CD14-positive monocyte (primary cell): ENCODE measurements at regions not wholly inside any gene's neighbourhood (a gene's known extent, or its start where the extent isn't known, plus 50 kb on each side); places are given as distances from the start of the nearest gene placed in this dataset.

Experiments
- DNase-seq, 3 donors: peaks; one replicate each; pipeline ENCODE4 v3.0.0-alpha.2; 2011 to 2022
- H2AFZ ChIP-seq: 2 replicates; pipeline ENCODE4 v1.6.0; 2012; ENCODE audit warnings: mild to moderate bottlenecking, low read depth, low read length, inconsistent platforms; ENCODE audit not compliant: insufficient read depth, poor library complexity, severe bottlenecking
- H3K27ac ChIP-seq, 2 donors: 1 replicate in 1 of 2; 2 replicates in 1 of 2; pipeline ENCODE4 v1.5.1; 2012 to 2013; ENCODE audit warnings: low read length in 2 of 2, control low read depth in 1 of 2, inconsistent platforms in 1 of 2, low read depth in 1 of 2, mild to moderate bottlenecking in 1 of 2
- H3K27me3 ChIP-seq, 2 donors: one replicate each; pipeline versions ENCODE4 v1.6.0 to v1.6.1; 2011 to 2013; ENCODE audit warnings: low read length in 2 of 2; ENCODE audit not compliant: control insufficient read depth in 2 of 2, insufficient read depth in 2 of 2
- H3K36me3 ChIP-seq, 2 donors: replicated peaks in 1 of 2; 1 replicate in 1 of 2; 2 replicates in 1 of 2; pipeline versions ENCODE4 v1.5.1 to v1.6.1; 2012 to 2013; ENCODE audit warnings: low read length in 2 of 2, control low read depth in 1 of 2, inconsistent platforms in 1 of 2, mild to moderate bottlenecking in 1 of 2; ENCODE audit not compliant: insufficient read depth in 2 of 2, control insufficient read depth in 1 of 2
- H3K4me1 ChIP-seq, 2 donors: 1 replicate in 1 of 2; 2 replicates in 1 of 2; pipeline versions ENCODE4 v1.5.1 to v1.6.1; 2012 to 2013; ENCODE audit warnings: low read length in 2 of 2, control low read depth in 1 of 2, inconsistent platforms in 1 of 2, mild to moderate bottlenecking in 1 of 2, moderate library complexity in 1 of 2; ENCODE audit not compliant: insufficient read depth in 2 of 2, control insufficient read depth in 1 of 2
- H3K4me2 ChIP-seq: replicated peaks from 2 replicates; pipeline ENCODE3; 2012; ENCODE audit warnings: low read length, moderate library complexity, mild to moderate bottlenecking; ENCODE audit not compliant: poor library complexity, severe bottlenecking; ENCODE audit errors: extremely low read depth
- H3K4me3 ChIP-seq, 3 experiments: fragments of 200-600 bp in 1 of 3; sonication (generic) in 1 of 3; replicated peaks in 1 of 3; 1 replicate in 2 of 3; 2 replicates in 1 of 3; pipeline ENCODE4 v1.5.1; 2011 to 2013; ENCODE audit warnings: low read length in 3 of 3, mild to moderate bottlenecking in 3 of 3, control low read depth in 2 of 3, low read depth in 2 of 3, inconsistent platforms in 1 of 3, moderate library complexity in 1 of 3
- H3K79me2 ChIP-seq: 2 replicates; pipeline ENCODE4 v1.6.0; 2012; ENCODE audit warnings: mild to moderate bottlenecking, control low read depth, inconsistent platforms, low read length, moderate library complexity; ENCODE audit not compliant: insufficient read depth
- H3K9ac ChIP-seq: 2 replicates; pipeline ENCODE4 v1.6.0; 2017; ENCODE audit warnings: low read length, mild to moderate bottlenecking; ENCODE audit not compliant: insufficient read depth, poor library complexity, severe bottlenecking
- H3K9me3 ChIP-seq, 2 donors: replicated peaks in 1 of 2; 1 replicate in 1 of 2; 2 replicates in 1 of 2; pipeline versions ENCODE4 v1.5.1 to v1.6.1; 2012 to 2013; ENCODE audit warnings: low read length in 2 of 2, control low read depth in 1 of 2; ENCODE audit not compliant: control insufficient read depth in 1 of 2, insufficient read depth in 1 of 2
- H4K20me1 ChIP-seq: 2 replicates; pipeline ENCODE4 v1.6.0; 2012; ENCODE audit warnings: mild to moderate bottlenecking, low read length, control low read depth, moderate library complexity; ENCODE audit not compliant: insufficient read depth
- H3K27ac Mint-ChIP-seq, 7 donors: one replicate each; pipeline ENCODE4 v1.8.0; 2020; ENCODE audit warnings: mild to moderate bottlenecking in 7 of 7, mixed read lengths in 7 of 7, moderate library complexity in 6 of 7, inconsistent platforms in 2 of 7
- H3K27me3 Mint-ChIP-seq, 3 donors: one replicate each; pipeline ENCODE4 v1.8.0; 2021 to 2022; ENCODE audit warnings: low read depth in 3 of 3, mild to moderate bottlenecking in 3 of 3, mixed read lengths in 3 of 3, moderate library complexity in 3 of 3, inconsistent platforms in 1 of 3
- H3K36me3 Mint-ChIP-seq, 2 donors: one replicate each; pipeline ENCODE4 v1.8.0; 2020; ENCODE audit warnings: mixed read lengths in 2 of 2, inconsistent platforms in 1 of 2, mild to moderate bottlenecking in 1 of 2
- H3K4me1 Mint-ChIP-seq: one replicate; pipeline ENCODE4 v1.8.0; 2020; ENCODE audit warnings: mild to moderate bottlenecking, mixed read lengths
- H3K4me3 Mint-ChIP-seq, 2 donors: one replicate each; pipeline ENCODE4 v1.8.0; 2020; ENCODE audit warnings: mild to moderate bottlenecking in 2 of 2, mixed read lengths in 2 of 2, moderate library complexity in 1 of 2
- H3K9me3 Mint-ChIP-seq, 7 donors: one replicate each; pipeline ENCODE4 v1.8.0; 2020 to 2022; ENCODE audit warnings: mixed read lengths in 7 of 7, mild to moderate bottlenecking in 6 of 7, moderate library complexity in 6 of 7, inconsistent platforms in 2 of 7
- CTCF ChIP-seq: fragments of 200-600 bp; IDR thresholded peaks from one replicate; pipeline ENCODE4 v1.8.0; 2022; ENCODE audit warnings: antibody characterized with exemption, mild to moderate bottlenecking
- WGBS: methylation state at CpG from one replicate; pipeline ENCODE4 v1.1.5; 2013; ENCODE audit warnings: missing lambda C conversion rate; ENCODE audit not compliant: insufficient coverage; 5-methylcytosine and 5-hydroxymethylcytosine counted together
- intact Hi-C, 2 donors: fragments of 100-400 bp; cut with micrococcal nuclease; formaldehyde crosslinking; loops; one replicate each; pipeline versions ENCODE4 v1.15.0 to v1.15.1; 2023

GRCh38 chr12:91866566-91866965, 279.1 kb downstream of the BTG1 start:
- no peak for DNase-seq
- Histone ChIP-seq H3K4me1 (peaks cover 10 to 12% of the 10 kb centered on the region in 2 donors), H3K36me3 (no peaks in the 10 kb centered on the region), H3K79me2 (no peaks in the 10 kb centered on the region), H3K4me2 (no peak overlapping the region), H3K9me3 (no peaks in the 10 kb centered on the region), H3K9ac (no peak overlapping the region), H3K4me3 (no peak overlapping the region), H3K27me3 (no peaks in the 10 kb centered on the region), H4K20me1 (no peaks in the 10 kb centered on the region), H2AFZ (no peak overlapping the region), H3K27ac (no peak overlapping the region)
- TF ChIP-seq CTCF, result no peak
- H3K9me3 Mint-ChIP-seq, result peaks cover 0 to 8% (median 2%) of the 10 kb centered on the region in 7 donors
- no peak overlapping the region for H3K27ac Mint-ChIP-seq
- no peaks in the 10 kb centered on the region for H3K36me3 Mint-ChIP-seq
- intact Hi-C loops, result no loop called here
- H3K4me3 Mint-ChIP-seq, result no peak overlapping the region
- H3K27me3 Mint-ChIP-seq, result peaks cover 0 to 1% (median 0%) of the 10 kb centered on the region in 3 donors
- 96% methylated on average over 4 of the region's 5 CpGs for whole genome bisulfite sequencing
- H3K4me1 Mint-ChIP-seq, result peaks cover 11% of the 10 kb centered on the region

GRCh38 chr12:91863702-91864101, 281.9 kb downstream of the BTG1 start:
- H4K20me1 ChIP-seq, result no peaks in the 10 kb centered on the region
- Mint-ChIP-seq H3K27me3 (peaks cover 0 to 3% (median 0%) of the 10 kb centered on the region in 3 donors), H3K4me3 (no peak overlapping the region), H3K36me3 (no peaks in the 10 kb centered on the region), H3K4me1 (no peaks in the 10 kb centered on the region), H3K27ac (no peak overlapping the region), H3K9me3 (peaks cover 0 to 8% (median 5%) of the 10 kb centered on the region in 7 donors)
- no peak overlapping the region for H3K27ac ChIP-seq
- no peak for TF ChIP-seq CTCF
- H3K4me2 ChIP-seq, result no peak overlapping the region
- no peaks in the 10 kb centered on the region for H3K27me3 ChIP-seq
- no peaks in the 10 kb centered on the region for H3K9me3 ChIP-seq
- WGBS, result 85% methylated on average over 2 of the region's 3 CpGs
- no peak for DNase-seq
- H3K9ac ChIP-seq, result no peak overlapping the region
- no peaks in the 10 kb centered on the region for H3K79me2 ChIP-seq
- H3K4me1 ChIP-seq, result no peaks in the 10 kb centered on the region
- no peak overlapping the region for H3K4me3 ChIP-seq
- intact Hi-C loops, result loop anchor here in 1 of 2 donors (5.0 kb wide), 1 partner anchor 61 kb away; no protein-coding TSS in a partner anchor
- no peak overlapping the region for H2AFZ ChIP-seq
- no peaks in the 10 kb centered on the region for H3K36me3 ChIP-seq
